GM18519 (cell line): ENCODE measurements at regions not wholly inside any gene's neighbourhood (a gene's known extent, or its start where the extent isn't known, plus 50 kb on each side); places are given as distances from the start of the nearest gene placed in this dataset.
"Not testable (repeated sequence)": the region's sequence is repeated elsewhere in the genome, so short reads cannot be mapped to it uniquely, and the experiment has no call there.

Experiments used
- ATAC-seq: cut with Tn5 transposase; IDR thresholded peaks from one replicate; pipeline ENCODE4 v1.9.1; 2021; ENCODE audit warnings: mild to moderate bottlenecking, moderate library complexity; ENCODE audit not compliant: unreplicated experiment, low FRiP score

- ATAC-seq, result no peak
Observed at GRCh38 chr16:85235991-85236817, 123.9 kb upstream of the CIBAR2 start.

GRCh38 chr16:85236818-85237150 is 124.5 kb upstream of the CIBAR2 start:
- ATAC-seq, result no peak

- no peak for ATAC-seq
Observed at GRCh38 chr16:85237817-85238216, 125.5 kb upstream of the CIBAR2 start.

GRCh38 chr16:85238233-85238647 is 126.0 kb upstream of the CIBAR2 start:
- no peak for ATAC-seq

- no peak for ATAC-seq
Observed at GRCh38 chr16:85239239-85239638, 127.0 kb upstream of the CIBAR2 start.

- no peak for ATAC-seq
Observed at GRCh38 chr16:85239871-85240270, 127.6 kb upstream of the CIBAR2 start.

- no peak for ATAC-seq
Observed at GRCh38 chr16:85240982-85241924, 129.0 kb upstream of the CIBAR2 start.

- no peak for ATAC-seq
Observed at GRCh38 chr16:85242140-85242539, 129.9 kb upstream of the CIBAR2 start.

GRCh38 chr16:85243308-85243707 is 131.0 kb upstream of the CIBAR2 start:
- no peak for ATAC-seq

- not testable (repeated sequence) for ATAC-seq
Observed at GRCh38 chr16:85244452-85244851, 132.2 kb upstream of the CIBAR2 start.

- no peak for ATAC-seq
Observed at GRCh38 chr16:85245307-85246172, 133.3 kb upstream of the CIBAR2 start.

- ATAC-seq, result no peak
Observed at GRCh38 chr16:85246473-85246872, 134.2 kb upstream of the CIBAR2 start.

- no peak for ATAC-seq
Observed at GRCh38 chr16:85246973-85247372, 134.7 kb upstream of the CIBAR2 start.

- no peak for ATAC-seq
Observed at GRCh38 chr16:85248342-85248741, 136.1 kb upstream of the CIBAR2 start.

GRCh38 chr16:85248857-85249256 is 136.6 kb upstream of the CIBAR2 start:
- ATAC-seq, result no peak

- ATAC-seq, result no peak
Observed at GRCh38 chr16:85249418-85250146, 137.3 kb upstream of the CIBAR2 start.

GRCh38 chr16:85250147-85250463 is 137.8 kb upstream of the CIBAR2 start:
- ATAC-seq, result no peak

- ATAC-seq, result no peak
Observed at GRCh38 chr16:85250609-85251223, 138.4 kb upstream of the CIBAR2 start.

GRCh38 chr16:85251225-85251760 is 139.0 kb upstream of the CIBAR2 start:
- no peak for ATAC-seq
